ENCODE measurements at regions not wholly inside any gene's neighbourhood (a gene's known extent, or its start where the extent isn't known, plus 50 kb on each side); places are given as distances from the start of the nearest gene placed in this dataset.
"Not testable (repeated sequence)": the region's sequence is repeated elsewhere in the genome, so short reads cannot be mapped to it uniquely, and the experiment has no call there.

- DNase-seq: peak; percentile 6
Measured at GRCh38 chr5:92678640-92679039, 902.4 kb downstream of the NR2F1-AS1 start.

- DNase-seq: no peak
Measured at GRCh38 chr5:92676215-92677165, 904.5 kb downstream of the NR2F1-AS1 start.

GRCh38 chr5:92674321-92674720, 906.7 kb downstream of the NR2F1-AS1 start:
- DNase-seq: no peak

GRCh38 chr5:92665506-92665905, 915.5 kb downstream of the NR2F1-AS1 start:
- DNase-seq: no peak

- DNase-seq: no peak
Measured at GRCh38 chr5:92662741-92663140, 918.3 kb downstream of the NR2F1-AS1 start.

GRCh38 chr5:92659246-92659645, 921.8 kb downstream of the NR2F1-AS1 start:
- DNase-seq: no peak

GRCh38 chr5:92654601-92655000, 926.4 kb downstream of the NR2F1-AS1 start:
- DNase-seq: not testable (repeated sequence)

- no peak for DNase-seq
Measured at GRCh38 chr5:92653730-92654461, 927.1 kb downstream of the NR2F1-AS1 start.

DNA sequence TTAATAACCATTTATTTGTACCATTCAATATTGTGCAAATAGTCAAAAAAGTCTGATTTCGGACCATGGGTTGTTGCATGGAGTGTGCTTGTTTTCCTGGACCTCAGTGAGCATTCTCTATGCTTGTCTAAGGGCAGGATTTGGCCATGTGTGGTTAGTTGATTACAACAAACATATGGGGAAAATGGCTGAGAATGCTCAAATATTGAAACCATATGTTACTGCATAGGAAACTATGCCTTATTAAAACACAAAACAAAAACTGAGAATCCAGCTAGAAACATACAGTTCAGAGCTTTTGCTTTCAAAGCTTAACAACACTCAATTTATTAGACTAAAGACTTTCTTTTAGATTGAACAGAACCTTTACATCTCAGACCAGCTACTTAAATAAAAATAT, 928.3 kb downstream of the NR2F1-AS1 start:
- DNase-seq: peak; percentile 63

DNA sequence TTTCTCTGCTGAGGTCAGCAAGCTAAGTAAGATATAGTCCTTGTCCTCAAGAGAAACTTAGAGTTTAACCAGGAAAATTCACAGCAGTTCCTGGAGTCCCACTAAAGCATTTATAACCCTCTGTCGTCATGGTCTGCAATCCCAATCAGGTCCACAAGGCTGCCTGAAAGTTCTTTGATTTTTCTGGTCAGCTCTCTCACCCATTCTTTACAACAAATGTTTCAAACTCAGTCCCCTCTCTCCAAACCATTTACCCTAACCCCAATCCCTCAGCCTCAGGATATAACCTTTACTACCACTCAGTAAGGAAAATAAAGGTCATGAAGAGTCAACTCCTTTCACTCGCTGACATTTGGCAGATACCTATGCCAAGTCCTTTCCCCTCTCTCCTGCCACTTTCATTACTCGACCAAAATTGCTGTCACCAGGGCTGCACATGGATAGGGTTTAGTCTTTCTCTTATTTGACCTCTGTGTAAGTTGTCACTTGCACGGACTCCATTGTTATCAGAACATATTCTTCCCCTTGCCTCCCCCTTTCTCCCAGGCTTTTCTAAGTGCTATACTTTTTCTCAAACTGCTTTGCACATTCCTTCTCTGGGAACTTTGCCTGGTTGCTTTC, 936.6 kb downstream of the NR2F1-AS1 start:
- no peak for DNase-seq

GRCh38 chr5:92641031-92641962, 939.7 kb downstream of the NR2F1-AS1 start:
- peak; percentile 73 for DNase-seq

DNA sequence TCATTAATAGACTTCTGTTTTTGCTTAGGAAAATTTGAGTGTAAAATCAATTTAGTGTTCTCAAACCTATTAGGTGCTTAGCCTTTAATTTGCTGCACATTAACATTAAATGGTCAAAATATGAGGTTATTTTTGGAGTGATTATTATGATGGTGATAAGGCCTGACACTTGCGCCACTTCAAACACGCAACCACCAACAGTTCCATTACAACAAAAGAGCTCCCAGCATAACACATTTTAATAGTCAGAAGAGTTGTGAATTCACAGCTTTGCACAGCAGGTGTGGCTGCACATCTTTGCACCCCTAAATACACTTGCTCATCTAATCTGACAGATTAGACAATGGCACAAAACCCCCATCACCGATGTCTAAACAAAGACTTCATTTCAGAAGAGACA, 940.7 kb downstream of the NR2F1-AS1 start:
- DNase-seq: no peak

DNA sequence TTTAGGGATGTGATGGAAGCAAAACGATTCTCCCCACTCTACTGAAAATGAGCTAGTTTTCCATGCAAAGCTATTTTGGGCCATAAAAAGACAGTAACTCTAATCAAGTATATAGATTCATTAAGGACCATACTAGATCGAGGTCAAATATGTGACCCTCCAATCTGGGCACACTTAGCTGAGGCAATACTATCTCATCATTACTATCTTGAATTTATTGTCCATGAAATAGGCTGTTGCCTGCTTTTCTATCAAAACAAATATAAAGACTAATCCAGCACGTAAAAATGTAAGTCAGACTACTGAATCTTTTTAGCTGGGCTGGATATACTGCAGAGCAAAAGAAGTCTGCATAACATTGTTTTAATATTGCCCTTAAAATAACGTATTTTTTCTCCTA, 943.1 kb downstream of the NR2F1-AS1 start:
- no peak for DNase-seq

GRCh38 chr5:92637247-92637646, 943.8 kb downstream of the NR2F1-AS1 start:
- no peak for DNase-seq

GRCh38 chr5:92635001-92635461, 946.0 kb downstream of the NR2F1-AS1 start:
- no peak for DNase-seq

DNA sequence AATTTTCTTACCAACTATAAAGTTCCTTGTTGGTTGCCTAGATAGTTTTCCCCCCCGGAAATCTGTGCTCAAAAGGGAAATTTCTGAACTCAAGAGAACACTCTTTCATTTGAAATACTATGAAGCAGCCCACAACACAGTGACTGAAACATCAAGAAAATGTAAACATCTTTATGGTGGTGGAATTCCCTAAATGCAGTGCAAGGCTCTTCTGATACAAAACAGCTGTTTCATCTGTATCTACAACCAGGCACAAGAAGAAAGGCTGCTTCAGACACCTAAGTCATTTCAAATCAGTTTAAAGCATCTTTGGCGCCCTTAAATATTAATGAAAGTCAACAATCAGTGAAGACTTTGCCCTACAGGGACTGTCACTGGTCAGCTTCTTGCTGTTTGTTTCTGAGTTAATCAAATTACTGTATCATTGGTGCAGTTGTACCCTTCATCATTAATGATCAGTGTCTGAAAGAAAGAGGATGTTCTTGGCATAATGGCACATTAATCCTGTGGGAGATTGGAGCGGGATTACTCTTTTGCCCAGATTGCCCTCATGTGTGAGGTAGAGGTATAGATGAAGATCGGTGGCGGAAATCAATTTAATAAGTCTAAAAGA, 947.0 kb downstream of the NR2F1-AS1 start:
- no peak for DNase-seq

DNA sequence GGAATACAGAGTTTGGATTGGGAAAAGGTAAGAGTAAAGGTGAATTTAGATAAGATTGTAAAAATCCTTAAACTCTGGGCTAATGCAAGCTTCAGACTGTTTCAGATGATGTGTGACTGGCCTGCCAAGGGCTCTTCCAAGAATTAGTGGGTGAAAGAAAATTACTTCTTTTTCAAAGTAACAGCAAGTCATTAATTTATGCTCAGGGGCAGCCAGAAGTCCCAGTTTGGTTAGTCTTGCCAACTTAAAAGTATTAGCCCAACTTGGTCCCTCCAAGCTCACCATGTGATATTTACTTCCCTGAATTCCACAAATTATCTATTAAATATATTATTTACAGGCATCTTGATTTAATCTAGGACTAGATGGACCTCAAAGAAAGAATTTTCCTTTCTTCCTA, 947.8 kb downstream of the NR2F1-AS1 start:
- DNase-seq: no peak

DNA sequence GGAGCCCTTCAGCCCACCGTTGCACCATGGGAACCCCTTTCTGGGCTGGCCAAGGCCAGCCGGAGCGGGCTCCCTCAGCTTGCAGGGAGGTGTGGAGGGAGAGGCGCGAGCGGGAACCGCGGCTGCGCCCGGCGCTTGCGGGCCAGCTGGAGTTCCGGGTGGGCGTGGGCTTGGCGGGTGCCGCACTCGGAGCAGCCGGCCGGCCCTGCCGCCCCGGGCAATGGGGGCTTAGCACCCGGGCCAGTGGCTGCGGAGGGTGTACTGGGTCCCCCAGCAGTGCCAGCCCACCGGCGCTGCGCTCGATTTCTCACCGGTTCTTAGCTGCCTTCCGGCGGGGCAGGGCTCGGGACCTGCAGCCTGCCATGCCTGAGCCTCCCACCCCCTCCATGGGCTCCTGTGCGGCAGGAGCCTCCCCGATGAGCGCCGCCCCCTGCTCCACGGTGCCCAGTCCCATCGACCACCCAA, 949.8 kb downstream of the NR2F1-AS1 start:
- not testable (repeated sequence) for DNase-seq

- DNase-seq: no peak
Measured at GRCh38 chr5:92629574-92629973, 951.4 kb downstream of the NR2F1-AS1 start.

DNA sequence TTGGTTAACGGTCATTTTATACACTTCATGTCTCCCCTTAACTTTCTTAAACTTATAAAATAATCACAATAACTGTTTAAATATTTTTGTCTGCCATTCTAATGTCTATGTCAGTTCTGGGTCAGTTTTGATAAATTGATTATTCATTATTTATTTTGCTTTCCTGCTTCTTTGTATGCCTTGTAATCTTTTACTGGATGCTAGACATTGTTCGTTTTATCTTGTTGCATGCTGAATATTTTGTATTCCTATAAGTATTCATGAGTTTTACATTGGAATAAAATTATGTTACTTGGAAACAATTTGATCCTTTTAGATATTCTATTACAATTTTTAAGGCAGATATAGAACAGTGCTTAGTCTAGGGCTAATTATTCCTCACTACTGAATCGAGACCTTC, 952.0 kb downstream of the NR2F1-AS1 start:
- DNase-seq: no peak

GRCh38 chr5:92627186-92627585, 953.8 kb downstream of the NR2F1-AS1 start:
- no peak for DNase-seq

All from fibroblast of skin of back (primary cell).